Trophoblast cell (in vitro differentiated cells and primary cell): ENCODE measurements at regions not wholly inside any gene's neighbourhood (a gene's known extent, or its start where the extent isn't known, plus 50 kb on each side); places are given as distances from the start of the nearest gene placed in this dataset.

Experiments used
- DNase-seq, 2 donors: peaks; one replicate each; pipeline ENCODE4 v3.0.0-alpha.2; 2016
- H2AFZ ChIP-seq: 2 replicates; pipeline ENCODE4 v1.6.1; 2013; ENCODE audit warnings: low read length, moderate library complexity, mild to moderate bottlenecking; ENCODE audit not compliant: insufficient read depth, poor library complexity
- H2AK5ac ChIP-seq: 2 replicates; pipeline ENCODE4 v1.6.1; 2013; ENCODE audit warnings: mild to moderate bottlenecking, low read length
- H2BK120ac ChIP-seq: 2 replicates; pipeline ENCODE4 v1.6.1; 2013; ENCODE audit warnings: low read length, mild to moderate bottlenecking, moderate library complexity; ENCODE audit not compliant: insufficient read depth, poor library complexity
- H2BK12ac ChIP-seq: 2 replicates; pipeline ENCODE4 v1.6.1; 2013; ENCODE audit warnings: mild to moderate bottlenecking, low read length, moderate library complexity
- H2BK5ac ChIP-seq: 2 replicates; pipeline ENCODE4 v1.6.1; 2013; ENCODE audit warnings: low read length, low read depth, moderate library complexity, mild to moderate bottlenecking; ENCODE audit not compliant: poor library complexity
- H3K14ac ChIP-seq: 2 replicates; pipeline ENCODE4 v1.6.1; 2013; ENCODE audit warnings: mild to moderate bottlenecking, low read length
- H3K18ac ChIP-seq: 2 replicates; pipeline ENCODE4 v1.6.1; 2013; ENCODE audit warnings: mild to moderate bottlenecking, low read length
- H3K23ac ChIP-seq: 2 replicates; pipeline ENCODE4 v1.6.1; 2013; ENCODE audit warnings: low read length
- H3K27ac ChIP-seq: 2 replicates; pipeline ENCODE4 v1.5.1; 2013; ENCODE audit warnings: low read depth, mild to moderate bottlenecking, inconsistent platforms, low read length, moderate library complexity
- H3K27me3 ChIP-seq: 2 replicates; pipeline ENCODE4 v1.6.1; 2013; ENCODE audit warnings: inconsistent platforms, mild to moderate bottlenecking, low read length, moderate library complexity; ENCODE audit not compliant: insufficient read depth
- H3K36me3 ChIP-seq, 2 experiments: 1 replicate in 1 of 2; 2 replicates in 1 of 2; pipeline ENCODE4 v1.6.1; 2013; ENCODE audit warnings: low read length in 2 of 2, mild to moderate bottlenecking in 2 of 2, moderate library complexity in 1 of 2; ENCODE audit not compliant: insufficient read depth in 2 of 2, control insufficient read depth in 1 of 2
- H3K4ac ChIP-seq: 2 replicates; pipeline ENCODE4 v1.6.1; 2013; ENCODE audit warnings: low read depth, mild to moderate bottlenecking, low read length, moderate library complexity
- H3K4me1 ChIP-seq, 2 experiments: 1 replicate in 1 of 2; 2 replicates in 1 of 2; pipeline ENCODE4 v1.6.1; 2013; ENCODE audit warnings: low read length in 2 of 2, mild to moderate bottlenecking in 2 of 2, moderate library complexity in 1 of 2; ENCODE audit not compliant: insufficient read depth in 2 of 2, control insufficient read depth in 1 of 2
- H3K4me2 ChIP-seq: 2 replicates; pipeline ENCODE4 v1.6.1; 2013; ENCODE audit warnings: inconsistent platforms, mild to moderate bottlenecking, low read length, moderate library complexity
- H3K4me3 ChIP-seq: 2 replicates; pipeline ENCODE4 v1.5.1; 2013; ENCODE audit warnings: mild to moderate bottlenecking, low read depth, low read length, inconsistent platforms
- H3K79me1 ChIP-seq: one replicate; pipeline ENCODE4 v1.6.1; 2013; ENCODE audit warnings: low read length
- H3K79me2 ChIP-seq: 2 replicates; pipeline ENCODE4 v1.6.1; 2013; ENCODE audit warnings: low read length, mild to moderate bottlenecking; ENCODE audit not compliant: control insufficient read depth, insufficient read depth, poor library complexity
- H3K9ac ChIP-seq: 2 replicates; pipeline ENCODE4 v1.6.1; 2013; ENCODE audit warnings: mild to moderate bottlenecking, low read length
- H3K9me3 ChIP-seq: 2 replicates; pipeline ENCODE4 v1.6.1; 2013; ENCODE audit warnings: low read depth, mild to moderate bottlenecking, control low read depth, inconsistent platforms, low read length; ENCODE audit not compliant: insufficient read depth
- H4K12ac ChIP-seq: 2 replicates; pipeline ENCODE4 v1.6.1; 2013; ENCODE audit warnings: low read depth, mild to moderate bottlenecking, low read length, moderate library complexity
- H4K8ac ChIP-seq: 2 replicates; pipeline ENCODE4 v1.6.1; 2013; ENCODE audit warnings: low read depth, mild to moderate bottlenecking, low read length, moderate library complexity
- H4K91ac ChIP-seq: one replicate; pipeline ENCODE4 v1.6.1; 2013; ENCODE audit warnings: low read depth, mild to moderate bottlenecking, low read length, moderate library complexity
- WGBS: extraction: QIAGEN DNeasy Blood & Tissue Kit; methylation state at CpG from one replicate; pipeline ENCODE4 v1.1.7; 2013; ENCODE audit warnings: missing lambda C conversion rate; ENCODE audit not compliant: insufficient read length, insufficient coverage; ENCODE audit errors: extremely low coverage; 5-methylcytosine and 5-hydroxymethylcytosine counted together

DNA sequence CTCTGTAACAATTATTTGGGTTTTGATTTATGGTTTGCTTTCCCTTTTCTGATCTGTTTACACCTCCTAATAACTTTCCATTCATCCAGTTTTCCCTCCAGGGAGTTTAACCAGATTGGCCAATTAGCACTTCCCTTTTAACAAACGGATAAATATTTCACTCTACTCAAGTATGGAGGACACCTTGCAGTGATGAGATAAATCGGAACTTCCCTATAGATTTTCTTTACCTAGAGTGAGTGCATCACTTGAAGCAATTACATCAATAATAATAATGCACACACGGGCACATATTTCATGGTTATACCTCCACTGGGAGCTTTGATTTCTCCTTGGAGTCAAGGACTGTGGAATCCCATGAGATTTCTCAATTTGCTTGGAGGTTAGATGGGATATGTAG lies 239.1 kb upstream of the CFAP20DC start:
- Histone ChIP-seq H4K8ac (no peak overlapping the region), H2BK120ac (no peak overlapping the region), H2BK5ac (no peak overlapping the region), H3K27ac (no peak overlapping the region), H4K91ac (no peak overlapping the region), H3K23ac (no peak overlapping the region), H3K36me3 (no peaks in the 10 kb centered on the region), H3K4me1 (no peaks in the 10 kb centered on the region), H2AK5ac (no peak overlapping the region), H3K4me3 (no peak overlapping the region), H4K12ac (no peak overlapping the region), H3K18ac (no peak overlapping the region), H3K14ac (no peak overlapping the region), H3K9me3 (no peaks in the 10 kb centered on the region), H3K9ac (no peak overlapping the region), H3K27me3 (no peaks in the 10 kb centered on the region), H2AFZ (no peak overlapping the region), H3K79me1 (no peaks in the 10 kb centered on the region), H3K4me2 (no peak overlapping the region), H2BK12ac (no peak overlapping the region), H3K4ac (no peak overlapping the region), H3K79me2 (no peaks in the 10 kb centered on the region)
- no peak for DNase-seq
- WGBS = no CpG with 5 or more reads among the region's 3 CpGs

DNA sequence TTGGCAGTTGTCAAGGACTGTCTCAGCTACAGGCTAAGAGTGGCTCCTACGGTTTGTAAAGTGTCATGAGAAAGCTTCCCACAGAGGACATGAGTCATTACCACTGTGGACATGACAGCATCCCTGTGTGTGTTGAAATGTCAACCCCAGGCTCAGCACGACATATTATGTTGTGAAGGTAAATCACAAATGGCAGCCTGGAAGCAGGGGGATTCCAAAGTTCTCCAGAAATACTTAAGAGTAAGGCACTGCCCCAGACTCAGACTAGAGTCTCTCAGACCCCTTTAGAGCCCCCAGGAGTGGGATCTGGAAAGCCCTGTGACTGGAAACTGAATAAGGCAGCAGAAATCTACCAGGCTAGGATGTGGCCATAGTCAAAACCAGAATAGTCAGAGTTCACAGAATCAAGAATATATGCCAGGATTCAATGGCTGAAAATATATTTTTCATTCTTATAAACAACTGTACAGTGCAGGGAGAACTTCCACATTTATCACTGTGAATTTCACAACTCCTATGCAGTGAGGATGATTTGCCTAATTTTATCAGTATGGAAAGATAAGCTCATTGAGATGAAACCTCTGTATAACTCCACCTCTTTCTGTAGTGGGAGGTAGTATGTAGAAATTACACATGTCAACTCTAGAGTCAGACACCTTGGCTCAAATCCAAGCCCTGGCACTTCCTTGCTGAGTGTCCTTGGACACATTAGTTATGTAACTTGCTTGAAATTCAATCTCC lies 237.1 kb upstream of the CFAP20DC start:
- Histone ChIP-seq H2BK12ac (no peak overlapping the region), H4K91ac (no peak overlapping the region), H3K4me2 (no peak overlapping the region), H2AFZ (no peak overlapping the region), H3K14ac (no peak overlapping the region), H4K8ac (no peak overlapping the region), H3K18ac (no peak overlapping the region), H3K23ac (no peak overlapping the region), H3K36me3 (no peaks in the 10 kb centered on the region), H3K9ac (no peak overlapping the region), H4K12ac (no peak overlapping the region), H2BK5ac (no peak overlapping the region), H3K9me3 (no peaks in the 10 kb centered on the region), H3K4ac (no peak overlapping the region), H2AK5ac (no peak overlapping the region), H3K4me1 (no peaks in the 10 kb centered on the region), H3K79me2 (no peaks in the 10 kb centered on the region), H3K27me3 (no peaks in the 10 kb centered on the region), H3K27ac (no peak overlapping the region), H2BK120ac (no peak overlapping the region), H3K4me3 (no peak overlapping the region), H3K79me1 (no peaks in the 10 kb centered on the region)
- WGBS = no CpG with 5 or more reads among the region's 2 CpGs
- peak in 1 of 2 donors; percentile 37 for DNase-seq

- Histone ChIP-seq H3K4me3 (no peak overlapping the region), H2AK5ac (no peak overlapping the region), H2AFZ (no peak overlapping the region), H3K27ac (no peak overlapping the region), H3K18ac (no peak overlapping the region), H2BK5ac (no peak overlapping the region), H3K9me3 (no peaks in the 10 kb centered on the region), H2BK12ac (no peak overlapping the region), H3K14ac (no peak overlapping the region), H3K36me3 (no peaks in the 10 kb centered on the region), H3K4me2 (no peak overlapping the region), H2BK120ac (no peak overlapping the region), H3K23ac (no peak overlapping the region), H3K79me1 (no peaks in the 10 kb centered on the region), H3K79me2 (no peaks in the 10 kb centered on the region), H4K12ac (no peak overlapping the region), H3K27me3 (no peaks in the 10 kb centered on the region), H4K8ac (no peak overlapping the region), H3K4me1 (no peaks in the 10 kb centered on the region), H3K4ac (no peak overlapping the region), H4K91ac (no peak overlapping the region), H3K9ac (no peak overlapping the region)
- DNase-seq = no peak
- WGBS = no CpG with 5 or more reads among the region's 2 CpGs
Observed at GRCh38 chr3:59285560-59285959, 235.7 kb upstream of the CFAP20DC start.

- Histone ChIP-seq H3K4me1 (no peaks in the 10 kb centered on the region), H2BK120ac (no peak overlapping the region), H3K27me3 (no peaks in the 10 kb centered on the region), H3K9me3 (no peaks in the 10 kb centered on the region), H4K91ac (no peak overlapping the region), H2AFZ (no peak overlapping the region), H3K4me3 (no peak overlapping the region), H3K79me2 (no peaks in the 10 kb centered on the region), H3K9ac (no peak overlapping the region), H3K36me3 (no peaks in the 10 kb centered on the region), H3K18ac (no peak overlapping the region), H3K4ac (no peak overlapping the region), H2BK12ac (no peak overlapping the region), H3K4me2 (no peak overlapping the region), H3K27ac (no peak overlapping the region), H3K79me1 (no peaks in the 10 kb centered on the region), H3K14ac (no peak overlapping the region), H2AK5ac (no peak overlapping the region), H3K23ac (no peak overlapping the region), H4K12ac (no peak overlapping the region), H4K8ac (no peak overlapping the region), H2BK5ac (no peak overlapping the region)
- no CpG with 5 or more reads among the region's 1 CpG for WGBS
- DNase-seq = no peak
Observed at GRCh38 chr3:59284926-59285325, 235.1 kb upstream of the CFAP20DC start.
